ENCODE measurements at regions not wholly inside any gene's neighbourhood (a gene's known extent, or its start where the extent isn't known, plus 50 kb on each side); places are given as distances from the start of the nearest gene placed in this dataset.

DNA sequence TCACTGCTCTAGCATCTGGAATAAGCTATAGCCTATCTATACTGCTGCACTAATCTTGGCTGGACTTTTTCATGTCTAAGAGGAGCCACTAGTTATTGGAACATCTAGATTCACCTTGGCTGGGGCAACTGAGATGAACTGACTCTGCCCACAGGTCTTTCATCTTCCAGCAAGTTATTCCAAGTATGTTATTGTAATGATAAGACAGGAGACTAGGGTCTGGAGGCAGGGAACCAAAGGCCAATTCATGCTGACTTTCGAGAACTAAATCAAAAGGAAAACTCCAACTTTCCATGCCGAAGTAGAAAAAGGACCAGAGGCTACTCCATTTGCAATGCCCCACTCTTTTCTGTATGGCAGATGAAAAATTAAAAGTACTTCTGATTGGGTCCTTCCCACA, 1243.0 kb upstream of the RAG2 start:
- TF ChIP-seq, protein P1, sequence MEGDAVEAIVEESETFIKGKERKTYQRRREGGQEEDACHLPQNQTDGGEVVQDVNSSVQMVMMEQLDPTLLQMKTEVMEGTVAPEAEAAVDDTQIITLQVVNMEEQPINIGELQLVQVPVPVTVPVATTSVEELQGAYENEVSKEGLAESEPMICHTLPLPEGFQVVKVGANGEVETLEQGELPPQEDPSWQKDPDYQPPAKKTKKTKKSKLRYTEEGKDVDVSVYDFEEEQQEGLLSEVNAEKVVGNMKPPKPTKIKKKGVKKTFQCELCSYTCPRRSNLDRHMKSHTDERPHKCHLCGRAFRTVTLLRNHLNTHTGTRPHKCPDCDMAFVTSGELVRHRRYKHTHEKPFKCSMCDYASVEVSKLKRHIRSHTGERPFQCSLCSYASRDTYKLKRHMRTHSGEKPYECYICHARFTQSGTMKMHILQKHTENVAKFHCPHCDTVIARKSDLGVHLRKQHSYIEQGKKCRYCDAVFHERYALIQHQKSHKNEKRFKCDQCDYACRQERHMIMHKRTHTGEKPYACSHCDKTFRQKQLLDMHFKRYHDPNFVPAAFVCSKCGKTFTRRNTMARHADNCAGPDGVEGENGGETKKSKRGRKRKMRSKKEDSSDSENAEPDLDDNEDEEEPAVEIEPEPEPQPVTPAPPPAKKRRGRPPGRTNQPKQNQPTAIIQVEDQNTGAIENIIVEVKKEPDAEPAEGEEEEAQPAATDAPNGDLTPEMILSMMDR (IDR thresholded peaks at IDR 0.05; ENCODE audit: insufficient read depth, low read length): no peak
- TF ChIP-seq GABPA (IDR thresholded peaks at IDR 0.05; ENCODE audit: low read depth) (no peak), POLR2AphosphoS5 (IDR thresholded peaks at IDR 0.05; ENCODE audit: low read depth) (no peak)

Data from HL-60 (cell line).